H9 (cell line): ENCODE measurements at regions not wholly inside any gene's neighbourhood (a gene's known extent, or its start where the extent isn't known, plus 50 kb on each side); places are given as distances from the start of the nearest gene placed in this dataset.

Experiments
- DNase-seq: peaks from one replicate; pipeline ENCODE4 v3.0.0-alpha.2; 2017
- H2AFZ ChIP-seq: one replicate; pipeline ENCODE4 v1.6.1; 2013; ENCODE audit warnings: mild to moderate bottlenecking, low read length, control low read depth, moderate library complexity
- H2AK5ac ChIP-seq: 2 replicates; pipeline ENCODE4 v1.6.1; 2013; ENCODE audit warnings: low read length, control low read depth, mixed read lengths; ENCODE audit not compliant: insufficient read length
- H2BK120ac ChIP-seq: one replicate; pipeline ENCODE4 v1.6.1; 2013; ENCODE audit warnings: low read depth, mild to moderate bottlenecking, low read length, control low read depth, inconsistent platforms; ENCODE audit not compliant: poor library complexity, severe bottlenecking
- H2BK12ac ChIP-seq: 2 replicates; pipeline ENCODE4 v1.6.1; 2013; ENCODE audit warnings: low read length, control low read depth, mixed read lengths, low read depth; ENCODE audit not compliant: insufficient read length
- H2BK15ac ChIP-seq: 2 replicates; pipeline ENCODE4 v1.6.1; 2013; ENCODE audit warnings: low read depth, low read length, control low read depth
- H2BK20ac ChIP-seq: one replicate; pipeline ENCODE4 v1.6.1; 2013; ENCODE audit warnings: low read depth, mild to moderate bottlenecking, low read length, control low read depth, inconsistent platforms; ENCODE audit not compliant: poor library complexity, severe bottlenecking
- H2BK5ac ChIP-seq: 2 replicates; pipeline ENCODE4 v1.6.1; 2013; ENCODE audit warnings: low read length, control low read depth, mixed read lengths; ENCODE audit not compliant: insufficient read length
- H3K14ac ChIP-seq: 2 replicates; pipeline ENCODE4 v1.6.1; 2013; ENCODE audit warnings: low read length, control low read depth; ENCODE audit not compliant: insufficient read depth
- H3K18ac ChIP-seq: 2 replicates; pipeline ENCODE4 v1.6.1; 2013; ENCODE audit warnings: low read depth, mild to moderate bottlenecking, mixed read lengths, low read length, control low read depth; ENCODE audit not compliant: insufficient read length
- H3K23ac ChIP-seq: 2 replicates; pipeline ENCODE4 v1.6.1; 2013; ENCODE audit warnings: low read length, control low read depth, mixed read lengths, low read depth; ENCODE audit not compliant: insufficient read length
- H3K23me2 ChIP-seq: 2 replicates; pipeline ENCODE4 v1.6.1; 2013; ENCODE audit warnings: low read depth, mild to moderate bottlenecking, mixed read lengths, low read length, control low read depth; ENCODE audit not compliant: insufficient read length, poor library complexity, severe bottlenecking
- H3K27ac ChIP-seq: 2 replicates; pipeline ENCODE4 v1.5.1; 2013; ENCODE audit warnings: low read length, control low read depth, mixed read lengths, low read depth; ENCODE audit not compliant: insufficient read length
- H3K27me3 ChIP-seq: 2 replicates; pipeline ENCODE4 v1.6.1; 2013; ENCODE audit warnings: low read length, control low read depth, inconsistent platforms; ENCODE audit not compliant: insufficient read depth
- H3K4ac ChIP-seq: 2 replicates; pipeline ENCODE4 v1.6.1; 2013; ENCODE audit warnings: low read depth, mild to moderate bottlenecking, control low read depth, inconsistent platforms, low read length, moderate library complexity
- H3K4me1 ChIP-seq: 2 replicates; pipeline ENCODE4 v1.6.1; 2013; ENCODE audit warnings: low read length, control low read depth, inconsistent platforms; ENCODE audit not compliant: insufficient read depth
- H3K4me2 ChIP-seq: 2 replicates; pipeline ENCODE4 v1.6.1; 2013; ENCODE audit warnings: low read length, control low read depth, mixed read lengths; ENCODE audit not compliant: insufficient read length, insufficient read depth
- H3K56ac ChIP-seq: 2 replicates; pipeline ENCODE4 v1.6.1; 2013; ENCODE audit warnings: low read depth, mild to moderate bottlenecking, mixed read lengths, low read length, control low read depth; ENCODE audit not compliant: insufficient read length
- H3K79me1 ChIP-seq: 2 replicates; pipeline ENCODE4 v1.6.1; 2013; ENCODE audit warnings: low read depth, mild to moderate bottlenecking, moderate library complexity, low read length, control low read depth, inconsistent platforms; ENCODE audit not compliant: insufficient read depth, poor library complexity, severe bottlenecking
- H3K79me2 ChIP-seq: 2 replicates; pipeline ENCODE4 v1.6.1; 2013; ENCODE audit warnings: low read length, control low read depth, inconsistent platforms; ENCODE audit not compliant: insufficient read depth
- H3K9ac ChIP-seq: 2 replicates; pipeline ENCODE4 v1.6.1; 2013; ENCODE audit warnings: low read length, control low read depth, mixed read lengths; ENCODE audit not compliant: insufficient read length; ENCODE audit errors: extremely low read depth
- H3K9me3 ChIP-seq: one replicate; pipeline ENCODE4 v1.6.1; 2013; ENCODE audit warnings: low read depth, low read length, inconsistent platforms; ENCODE audit not compliant: control insufficient read depth
- H3T11ph ChIP-seq: one replicate; pipeline ENCODE4 v1.6.1; 2013; ENCODE audit warnings: mild to moderate bottlenecking, low read length, control low read depth, inconsistent platforms
- H4K20me1 ChIP-seq: one replicate; pipeline ENCODE4 v1.6.1; 2013; ENCODE audit not compliant: control insufficient read depth, insufficient read length, insufficient read depth
- H4K5ac ChIP-seq: 2 replicates; pipeline ENCODE4 v1.6.1; 2013; ENCODE audit warnings: low read depth, mild to moderate bottlenecking, mixed read lengths, low read length, control low read depth; ENCODE audit not compliant: insufficient read length
- H4K8ac ChIP-seq: replicated peaks from 2 replicates; pipeline ENCODE4 v1.6.1; 2013; ENCODE audit warnings: low read length, control low read depth, mixed read lengths, low read depth; ENCODE audit not compliant: insufficient read length
- H4K91ac ChIP-seq: 2 replicates; pipeline ENCODE4 v1.6.1; 2013; ENCODE audit warnings: low read depth, mild to moderate bottlenecking, moderate library complexity, mixed read lengths, low read length, control low read depth; ENCODE audit not compliant: insufficient read length
- H3K27ac Mint-ChIP-seq, 3 experiments: 2 replicates in 2 of 3; 3 replicates in 1 of 3; pipeline ENCODE4 v1.8.0; 2020 to 2021; ENCODE audit warnings: mixed read lengths in 3 of 3, mild to moderate bottlenecking in 1 of 3, moderate library complexity in 1 of 3
- H3K27me3 Mint-ChIP-seq: 2 replicates; pipeline ENCODE4 v1.8.0; 2021; ENCODE audit warnings: low read depth, mild to moderate bottlenecking, moderate library complexity, mixed read lengths
- H3K36me3 Mint-ChIP-seq, 3 experiments: 2 replicates in 2 of 3; 3 replicates in 1 of 3; pipeline ENCODE4 v1.8.0; 2020 to 2021; ENCODE audit warnings: low read depth in 3 of 3, mixed read lengths in 3 of 3; ENCODE audit not compliant: insufficient read depth in 1 of 3
- H3K4me1 Mint-ChIP-seq, 2 experiments: 2 replicates each; pipeline ENCODE4 v1.8.0; 2020; ENCODE audit warnings: mixed read lengths in 2 of 2
- H3K4me3 Mint-ChIP-seq, 2 experiments: 2 replicates in 1 of 2; 3 replicates in 1 of 2; pipeline ENCODE4 v1.8.0; 2020 to 2021; ENCODE audit warnings: mild to moderate bottlenecking in 2 of 2, mixed read lengths in 2 of 2, moderate library complexity in 1 of 2
- H3K9me3 Mint-ChIP-seq, 2 experiments: 2 replicates in 1 of 2; 3 replicates in 1 of 2; pipeline ENCODE4 v1.8.0; 2020; ENCODE audit warnings: mild to moderate bottlenecking in 2 of 2, mixed read lengths in 2 of 2, moderate library complexity in 1 of 2
- WGBS: extraction: QIAGEN DNeasy Blood & Tissue Kit; methylation state at CpG from one replicate; pipeline ENCODE4 v1.1.7; 2013; ENCODE audit warnings: missing lambda C conversion rate, low lambda C conversion rate, mixed read lengths; ENCODE audit not compliant: insufficient read length; ENCODE audit errors: extremely low coverage; 5-methylcytosine and 5-hydroxymethylcytosine counted together
- TF ChIP-seq, protein P1 (sequence below): fragments of 200-600 bp; sonication (generic); conservative IDR thresholded peaks from 3 replicates; pipeline ENCODE4 v1.8.0; 2021; ENCODE audit warnings: antibody characterized with exemption, mild to moderate bottlenecking

DNA sequence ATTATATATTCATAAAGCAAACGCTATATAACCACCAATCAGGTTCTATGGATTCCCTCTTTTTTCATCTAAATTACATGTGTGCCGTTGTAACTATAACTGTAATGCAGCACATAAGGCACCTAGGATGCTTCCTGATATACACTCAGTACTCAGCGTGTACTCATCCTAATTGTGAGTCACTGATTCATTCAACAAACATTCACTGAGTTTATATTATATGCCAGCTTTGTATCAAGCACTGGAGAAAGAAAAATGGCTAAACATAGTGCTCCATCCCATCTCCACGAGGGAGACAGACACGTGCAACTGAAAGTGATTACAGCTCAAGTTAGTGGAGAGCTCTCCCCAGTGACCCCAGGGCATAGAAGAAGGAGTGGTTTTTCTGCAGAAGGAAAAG is 49.9 kb upstream of the SYN3 start:
- DNase-seq: no peak
- peaks cover 0 to 7% (median 2%) of the 10 kb centered on the region in 3 experiments; a peak in 3 of 7 replicates for H3K36me3 Mint-ChIP-seq

More for the DNA sequence above, 49.9 kb upstream of the SYN3 start:
- Histone ChIP-seq H3K4me1 (no peaks in the 10 kb centered on the region; the same call in 1 of the 2 replicates), H3K27ac (no peak overlapping the region), H3K9ac (no peak overlapping the region), H3K79me2 (no peaks in the 10 kb centered on the region; the same call in 1 of the 2 replicates), H2AK5ac (no peak overlapping the region), H2BK20ac (no peak overlapping the region), H3K4me2 (no peak overlapping the region), H4K91ac (no peak overlapping the region), H4K5ac (no peak overlapping the region), H4K20me1 (no peaks in the 10 kb centered on the region), H3K4ac (no peak overlapping the region), H2BK5ac (no peak overlapping the region), H4K8ac (no peak overlapping the region), H3K14ac (no peak overlapping the region), H3T11ph (no peak overlapping the region), H2AFZ (no peak overlapping the region), H3K23me2 (no peaks in the 10 kb centered on the region), H2BK12ac (no peak overlapping the region), H2BK120ac (no peak overlapping the region), H2BK15ac (no peak overlapping the region), H3K56ac (no peak overlapping the region), H3K79me1 (no peaks in the 10 kb centered on the region), H3K18ac (no peak overlapping the region), H3K9me3 (no peaks in the 10 kb centered on the region), H3K23ac (no peak overlapping the region), H3K27me3 (no peaks in the 10 kb centered on the region; the same call in 1 of the 2 replicates)
- peaks cover 0 to 12% of the 10 kb centered on the region in 2 experiments; a peak in 3 of 4 replicates for H3K4me1 Mint-ChIP-seq
- peaks cover 4% of the 10 kb centered on the region in 2 experiments; a peak in 4 of 5 replicates for H3K9me3 Mint-ChIP-seq
- TF ChIP-seq, protein P1, sequence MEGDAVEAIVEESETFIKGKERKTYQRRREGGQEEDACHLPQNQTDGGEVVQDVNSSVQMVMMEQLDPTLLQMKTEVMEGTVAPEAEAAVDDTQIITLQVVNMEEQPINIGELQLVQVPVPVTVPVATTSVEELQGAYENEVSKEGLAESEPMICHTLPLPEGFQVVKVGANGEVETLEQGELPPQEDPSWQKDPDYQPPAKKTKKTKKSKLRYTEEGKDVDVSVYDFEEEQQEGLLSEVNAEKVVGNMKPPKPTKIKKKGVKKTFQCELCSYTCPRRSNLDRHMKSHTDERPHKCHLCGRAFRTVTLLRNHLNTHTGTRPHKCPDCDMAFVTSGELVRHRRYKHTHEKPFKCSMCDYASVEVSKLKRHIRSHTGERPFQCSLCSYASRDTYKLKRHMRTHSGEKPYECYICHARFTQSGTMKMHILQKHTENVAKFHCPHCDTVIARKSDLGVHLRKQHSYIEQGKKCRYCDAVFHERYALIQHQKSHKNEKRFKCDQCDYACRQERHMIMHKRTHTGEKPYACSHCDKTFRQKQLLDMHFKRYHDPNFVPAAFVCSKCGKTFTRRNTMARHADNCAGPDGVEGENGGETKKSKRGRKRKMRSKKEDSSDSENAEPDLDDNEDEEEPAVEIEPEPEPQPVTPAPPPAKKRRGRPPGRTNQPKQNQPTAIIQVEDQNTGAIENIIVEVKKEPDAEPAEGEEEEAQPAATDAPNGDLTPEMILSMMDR: no peak
- H3K27ac Mint-ChIP-seq: no peak overlapping the region
- peaks cover 68% of the 10 kb centered on the region for H3K27me3 Mint-ChIP-seq
- H3K4me3 Mint-ChIP-seq: no peak overlapping the region
- WGBS: no CpG with 5 or more reads among the region's 5 CpGs
